HepG2 (cell line): ENCODE measurements at regions not wholly inside any gene's neighbourhood (a gene's known extent, or its start where the extent isn't known, plus 50 kb on each side); places are given as distances from the start of the nearest gene placed in this dataset.

Experiments
- ATAC-seq: fragments of 200-7000 bp; cut with Tn5 transposase; 3 replicates; pipeline ENCODE4 v1.9.1; 2020; ENCODE audit warnings: mild to moderate bottlenecking, moderate library complexity
- BruUV-seq: library from RNA; stranded (reverse); fragments of 400-500 nt; replicated peaks from 2 replicates; lab custom pipeline; 2021; lab: Mats Ljungman, UMichigan
- CTCF ChIA-PET: fragments of 300-600 bp; formaldehyde crosslinking; extraction: SDS; loops from one replicate; lab custom pipeline; 2021; ENCODE audit warnings: low total read pairs, inconsistent platforms, low intra/inter-chr PET ratio; lab: Yijun Ruan, JAX
- POLR2A ChIA-PET: fragments of 350-600 bp; sonication (Branson Sonifier 250); formaldehyde crosslinking; loops from one replicate; lab custom pipeline; 2020; ENCODE audit warnings: antibody characterized with exemption, inconsistent platforms; lab: Yijun Ruan, JAX
- DNase-seq: peaks from one replicate; pipeline ENCODE4 v3.0.0-alpha.2; 2015; ENCODE audit warnings: low spot score
- FAIRE-seq: peaks from 3 replicates; lab custom pipeline; 2011; peaks lifted over from hg19 to GRCh38; lab: Jason Lieb, UNC
- H2AFZ ChIP-seq: one replicate; pipeline ENCODE4 v1.6.1; 2011; ENCODE audit warnings: low read length, inconsistent platforms
- H3K27ac ChIP-seq: fragments of 300-600 bp; 3 replicates; pipeline ENCODE4 v1.8.0; 2011; ENCODE audit warnings: mixed run types, mild to moderate bottlenecking, mixed read lengths, low read length, inconsistent platforms; ENCODE audit not compliant: insufficient read depth; ENCODE audit errors: extremely low read length
- H3K27me3 ChIP-seq, 2 experiments: fragments of 200-600 bp in 1 of 2; 2 replicates in 1 of 2; 3 replicates in 1 of 2; pipeline versions ENCODE4 v1.6.0 to v1.8.0; 2011; ENCODE audit warnings: low read length in 2 of 2, mild to moderate bottlenecking in 2 of 2, moderate library complexity in 2 of 2, inconsistent platforms in 1 of 2; ENCODE audit not compliant: insufficient read depth in 2 of 2, control insufficient read depth in 1 of 2
- H3K36me3 ChIP-seq, 2 experiments: fragments of 200-600 bp in 1 of 2; replicated peaks in 1 of 2; 2 replicates in 1 of 2; 3 replicates in 1 of 2; pipeline versions ENCODE4 v1.5.1 to v1.8.0; 2011; ENCODE audit warnings: low read length in 2 of 2, inconsistent platforms in 1 of 2; ENCODE audit not compliant: insufficient read depth in 2 of 2, control insufficient read depth in 1 of 2
- H3K4me1 ChIP-seq: 2 replicates; pipeline ENCODE4 v1.5.1; 2012; ENCODE audit warnings: low read length, inconsistent platforms; ENCODE audit not compliant: insufficient read depth
- H3K4me2 ChIP-seq: 2 replicates; pipeline ENCODE4 v1.6.0; 2011; ENCODE audit warnings: low read depth, low read length, inconsistent platforms
- H3K4me3 ChIP-seq, 3 experiments: fragments of 200-600 bp in 1 of 3; sonication (generic), shearing (Covaris generic) in 1 of 3; replicated peaks in 1 of 3; 2 replicates each; pipeline ENCODE4 v1.5.1; 2011 to 2016; ENCODE audit warnings: low read length in 3 of 3, inconsistent platforms in 2 of 3, low read depth in 2 of 3, mild to moderate bottlenecking in 2 of 3, control low read depth in 1 of 3, mixed read lengths in 1 of 3; ENCODE audit not compliant: insufficient read depth in 1 of 3
- H3K79me2 ChIP-seq: one replicate; pipeline ENCODE4 v1.6.1; 2011; ENCODE audit warnings: low read length, inconsistent platforms; ENCODE audit not compliant: insufficient read depth
- H3K9ac ChIP-seq: 2 replicates; pipeline ENCODE4 v1.6.0; 2011; ENCODE audit warnings: mild to moderate bottlenecking, low read depth, low read length, inconsistent platforms; ENCODE audit not compliant: insufficient read depth
- H3K9me3 ChIP-seq: 2 replicates; pipeline ENCODE4 v1.5.1; 2012; ENCODE audit warnings: mild to moderate bottlenecking, low read length
- H4K20me1 ChIP-seq: 2 replicates; pipeline ENCODE4 v1.6.0; 2011; ENCODE audit warnings: inconsistent platforms, mild to moderate bottlenecking, low read length, moderate library complexity; ENCODE audit not compliant: insufficient read depth
- ISX ChIP-seq: sonication (generic); formaldehyde crosslinking; conservative IDR thresholded peaks from 2 replicates; pipeline ENCODE4 v1.5.0; 2020; ENCODE audit warnings: missing genetic modification reagents
- JUNB ChIP-seq: sonication (generic); formaldehyde crosslinking; IDR thresholded peaks from 2 replicates; pipeline ENCODE4 v1.8.0; 2022; ENCODE audit warnings: missing genetic modification reagents, mild to moderate bottlenecking, borderline replicate concordance
- MTA3 ChIP-seq: sonication (generic); formaldehyde crosslinking; IDR thresholded peaks from 2 replicates; pipeline ENCODE4 v1.4.0; 2020; ENCODE audit warnings: missing genetic modification reagents
- NAIF1 ChIP-seq: sonication (generic); formaldehyde crosslinking; IDR thresholded peaks from 2 replicates; pipeline ENCODE4 v1.5.0; 2020; ENCODE audit warnings: mild to moderate bottlenecking, missing genetic modification reagents, borderline replicate concordance
- NFE2 ChIP-seq: sonication (generic); formaldehyde crosslinking; IDR thresholded peaks from 2 replicates; pipeline ENCODE4 v1.4.0; 2020; ENCODE audit warnings: missing genetic modification reagents
- NFRKB ChIP-seq: fragments of 450-650 bp; IDR thresholded peaks from 2 replicates; pipeline ENCODE4 v1.6.1; 2017
- STAT6 ChIP-seq: sonication (generic); formaldehyde crosslinking; IDR thresholded peaks from 2 replicates; pipeline ENCODE4 v1.4.0; 2020; ENCODE audit warnings: missing genetic modification reagents, mild to moderate bottlenecking, borderline replicate concordance
- TBX2 ChIP-seq: sonication (generic); formaldehyde crosslinking; IDR thresholded peaks from 2 replicates; pipeline ENCODE4 v1.5.0; 2020; ENCODE audit warnings: missing genetic modification reagents, mild to moderate bottlenecking, borderline replicate concordance
- TBX3 ChIP-seq: fragments of 450-650 bp; IDR thresholded peaks from 2 replicates; pipeline ENCODE4 v1.6.1; 2017; ENCODE audit warnings: antibody characterized with exemption, mild to moderate bottlenecking, inconsistent platforms, borderline replicate concordance
- ZC3H4 ChIP-seq: sonication (generic); formaldehyde crosslinking; IDR thresholded peaks from 2 replicates; pipeline ENCODE4 v1.4.0; 2020; ENCODE audit warnings: missing genetic modification reagents, borderline replicate concordance
- ZNF354B ChIP-seq: sonication (generic); formaldehyde crosslinking; IDR thresholded peaks from 2 replicates; pipeline ENCODE4 v1.8.0; 2022; ENCODE audit warnings: mild to moderate bottlenecking, missing genetic modification reagents
- ZXDC ChIP-seq: sonication (generic); formaldehyde crosslinking; IDR thresholded peaks from 2 replicates; pipeline ENCODE4 v1.5.0; 2020; ENCODE audit warnings: mild to moderate bottlenecking, missing genetic modification reagents
- WGBS: methylation state at CpG from one replicate; pipeline ENCODE4 v1.1.6; 2017; ENCODE audit warnings: low lambda C conversion rate; 5-methylcytosine and 5-hydroxymethylcytosine counted together
- in situ Hi-C: cut with HindIII; loops from 2 replicates; pipeline ENCODE4 v1.10.0; 2017; ENCODE audit warnings: low pct_unique_long_range_greater_than_20kb; ENCODE audit not compliant: extremely low pct_ligation_motif_present
- intact Hi-C: fragments of 100-400 bp; cut with micrococcal nuclease; formaldehyde crosslinking; loops from one replicate; pipeline ENCODE4 v1.10.0; 2022; ENCODE audit not compliant: unreplicated experiment
- TF ChIP-seq, protein P1 (sequence below): IDR thresholded peaks from 2 replicates; pipeline ENCODE4 v1.6.1; 2016; ENCODE audit warnings: missing compliant biosample characterization, missing genetic modification reagents, borderline replicate concordance
- TF ChIP-seq, protein P2 (sequence below): sonication (generic); formaldehyde crosslinking; IDR thresholded peaks from 2 replicates; pipeline ENCODE4 v1.4.0; 2020; ENCODE audit warnings: missing genetic modification reagents
- TF ChIP-seq, protein P3 (sequence below): sonication (generic); formaldehyde crosslinking; IDR thresholded peaks from 2 replicates; pipeline ENCODE4 v1.5.1; 2020; ENCODE audit warnings: mild to moderate bottlenecking, missing genetic modification reagents, borderline replicate concordance

GRCh38 chr12:63036216-63036973, 101.4 kb upstream of the PPM1H start (continued):
- TF ChIP-seq, protein P1, sequence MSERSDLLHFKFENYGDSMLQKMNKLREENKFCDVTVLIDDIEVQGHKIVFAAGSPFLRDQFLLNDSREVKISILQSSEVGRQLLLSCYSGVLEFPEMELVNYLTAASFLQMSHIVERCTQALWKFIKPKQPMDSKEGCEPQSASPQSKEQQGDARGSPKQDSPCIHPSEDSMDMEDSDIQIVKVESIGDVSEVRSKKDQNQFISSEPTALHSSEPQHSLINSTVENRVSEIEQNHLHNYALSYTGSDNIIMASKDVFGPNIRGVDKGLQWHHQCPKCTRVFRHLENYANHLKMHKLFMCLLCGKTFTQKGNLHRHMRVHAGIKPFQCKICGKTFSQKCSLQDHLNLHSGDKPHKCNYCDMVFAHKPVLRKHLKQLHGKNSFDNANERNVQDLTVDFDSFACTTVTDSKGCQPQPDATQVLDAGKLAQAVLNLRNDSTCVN = no peak
- TF ChIP-seq ZNF354B (CRISPR knock-in tag) (no peak), ISX (CRISPR knock-in tag) (no peak)

DNA sequence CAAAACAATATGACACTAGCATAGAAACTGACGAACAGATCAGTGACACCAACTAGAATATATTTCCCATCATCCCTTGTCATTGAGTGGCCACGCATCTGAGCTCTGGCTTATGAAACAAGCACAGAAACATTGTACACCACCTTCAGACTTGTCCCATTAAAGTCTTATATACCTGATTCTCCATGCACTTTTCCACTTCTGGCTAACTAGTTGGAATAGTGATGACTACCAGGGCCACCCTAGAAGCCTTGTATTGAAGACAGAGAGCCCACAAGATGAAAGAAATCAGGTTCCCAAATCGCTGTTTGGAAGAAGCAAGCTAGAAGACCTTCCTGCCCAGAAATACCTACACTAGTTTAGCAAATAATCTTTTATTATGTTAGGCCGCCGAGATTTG, 99.7 kb upstream of the PPM1H start:
- DNase-seq (no peak), ATAC-seq (no peak), FAIRE-seq (no peak)
- Histone ChIP-seq H3K9me3 (no peaks in the 10 kb centered on the region), H3K27me3 (peaks cover 0 to 4% of the 10 kb centered on the region in 2 experiments; a peak in 1 of 5 replicates), H3K4me3 (no peak overlapping the region), H3K9ac (no peak overlapping the region), H3K36me3 (no peaks in the 10 kb centered on the region), H3K4me1 (no peaks in the 10 kb centered on the region), H3K27ac (no peak overlapping the region), H3K79me2 (no peaks in the 10 kb centered on the region), H2AFZ (no peak overlapping the region), H3K4me2 (no peak overlapping the region), H4K20me1 (no peaks in the 10 kb centered on the region)
- ChIA-PET CTCF (no interaction called here), POLR2A (no interaction called here)
- in situ Hi-C loops (no loop called here), intact Hi-C loops (no loop called here)
- 26% methylated on average over 5 of the region's 5 CpGs for WGBS
- no TSS peak for BruUV-seq
- TF ChIP-seq NFE2 (CRISPR knock-in tag) (no peak), NFRKB (no peak), JUNB (CRISPR knock-in tag) (no peak), NAIF1 (CRISPR knock-in tag) (no peak), TBX3 (no peak), ZXDC (CRISPR knock-in tag) (no peak), MTA3 (CRISPR knock-in tag) (no peak), STAT6 (CRISPR knock-in tag) (no peak), TBX2 (CRISPR knock-in tag) (no peak), ZC3H4 (no peak)
- TF ChIP-seq, protein P2, sequence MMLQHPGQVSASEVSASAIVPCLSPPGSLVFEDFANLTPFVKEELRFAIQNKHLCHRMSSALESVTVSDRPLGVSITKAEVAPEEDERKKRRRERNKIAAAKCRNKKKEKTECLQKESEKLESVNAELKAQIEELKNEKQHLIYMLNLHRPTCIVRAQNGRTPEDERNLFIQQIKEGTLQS (CRISPR knock-in tag) = no peak
- TF ChIP-seq, protein P3, sequence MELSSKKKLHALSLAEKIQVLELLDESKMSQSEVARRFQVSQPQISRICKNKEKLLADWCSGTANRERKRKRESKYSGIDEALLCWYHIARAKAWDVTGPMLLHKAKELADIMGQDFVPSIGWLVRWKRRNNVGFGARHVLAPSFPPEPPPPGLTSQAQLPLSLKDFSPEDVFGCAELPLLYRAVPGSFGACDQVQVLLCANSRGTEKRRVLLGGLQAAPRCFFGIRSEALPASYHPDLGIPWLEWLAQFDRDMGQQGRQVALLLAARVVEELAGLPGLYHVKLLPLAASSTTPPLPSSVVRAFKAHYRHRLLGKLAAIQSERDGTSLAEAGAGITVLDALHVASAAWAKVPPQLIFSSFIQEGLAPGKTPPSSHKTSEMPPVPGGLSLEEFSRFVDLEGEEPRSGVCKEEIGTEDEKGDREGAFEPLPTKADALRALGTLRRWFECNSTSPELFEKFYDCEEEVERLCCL = no peak
